Femur (tissue), 1 donor: ENCODE measurements at regions not wholly inside any gene's neighbourhood (a gene's known extent, or its start where the extent isn't known, plus 50 kb on each side); places are given as distances from the start of the nearest gene placed in this dataset.

Source experiments
- DNase-seq: peaks from one replicate; pipeline ENCODE4 v3.0.0-alpha.2; 2017

DNA sequence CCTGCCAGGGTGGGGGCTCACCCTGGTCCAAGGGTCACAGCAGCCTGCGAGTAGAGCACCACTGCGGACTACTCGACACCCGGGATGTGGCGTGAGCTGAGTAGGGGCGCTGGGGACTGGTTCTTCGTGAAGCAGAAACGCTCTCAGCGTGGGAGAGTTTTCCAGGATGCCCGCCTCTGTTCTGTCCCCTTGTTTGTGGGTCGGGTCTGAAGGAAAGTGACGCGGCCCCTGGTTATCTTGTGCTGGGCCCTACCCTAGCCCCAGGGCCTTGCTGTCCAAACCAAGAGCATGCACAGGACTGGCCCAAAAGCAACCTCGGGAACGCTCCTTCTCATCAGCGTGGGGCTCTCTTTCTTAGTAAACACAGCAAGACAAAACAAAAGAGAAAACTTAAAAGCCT lies 303.3 kb downstream of the IRF8 start:
- no peak for DNase-seq

DNA sequence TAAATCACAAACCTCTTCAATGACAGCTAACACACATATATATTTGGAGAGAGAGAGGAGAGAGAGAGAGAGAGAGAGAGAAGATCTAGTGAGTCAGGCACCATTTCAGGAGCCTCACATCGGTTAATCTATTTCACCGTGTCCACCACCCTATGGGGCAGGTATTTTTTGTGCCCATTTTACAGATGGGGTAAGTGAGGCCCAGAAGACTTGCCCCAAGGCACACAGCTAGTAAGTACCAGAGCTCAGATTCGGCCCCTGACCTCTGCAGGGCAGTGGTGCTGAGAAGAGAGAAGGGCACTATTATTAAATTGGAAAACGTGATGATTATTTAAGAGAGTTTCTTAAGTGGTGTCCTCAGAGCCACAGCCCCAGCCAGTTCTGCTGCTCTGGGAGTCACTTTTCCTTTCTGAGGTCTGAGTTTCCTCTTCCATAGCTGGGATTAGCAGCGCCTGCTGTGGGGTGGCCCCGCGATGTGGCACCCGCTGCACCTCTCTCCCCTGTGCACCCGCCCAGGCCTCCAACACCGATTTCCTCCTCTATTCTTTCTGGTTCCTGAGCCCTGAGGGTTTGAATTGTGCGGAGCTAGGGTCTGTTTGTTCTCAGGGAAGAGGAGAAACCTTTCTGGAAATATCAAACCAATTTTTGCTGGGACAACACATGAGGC lies 303.9 kb downstream of the IRF8 start:
- DNase-seq = no peak

DNA sequence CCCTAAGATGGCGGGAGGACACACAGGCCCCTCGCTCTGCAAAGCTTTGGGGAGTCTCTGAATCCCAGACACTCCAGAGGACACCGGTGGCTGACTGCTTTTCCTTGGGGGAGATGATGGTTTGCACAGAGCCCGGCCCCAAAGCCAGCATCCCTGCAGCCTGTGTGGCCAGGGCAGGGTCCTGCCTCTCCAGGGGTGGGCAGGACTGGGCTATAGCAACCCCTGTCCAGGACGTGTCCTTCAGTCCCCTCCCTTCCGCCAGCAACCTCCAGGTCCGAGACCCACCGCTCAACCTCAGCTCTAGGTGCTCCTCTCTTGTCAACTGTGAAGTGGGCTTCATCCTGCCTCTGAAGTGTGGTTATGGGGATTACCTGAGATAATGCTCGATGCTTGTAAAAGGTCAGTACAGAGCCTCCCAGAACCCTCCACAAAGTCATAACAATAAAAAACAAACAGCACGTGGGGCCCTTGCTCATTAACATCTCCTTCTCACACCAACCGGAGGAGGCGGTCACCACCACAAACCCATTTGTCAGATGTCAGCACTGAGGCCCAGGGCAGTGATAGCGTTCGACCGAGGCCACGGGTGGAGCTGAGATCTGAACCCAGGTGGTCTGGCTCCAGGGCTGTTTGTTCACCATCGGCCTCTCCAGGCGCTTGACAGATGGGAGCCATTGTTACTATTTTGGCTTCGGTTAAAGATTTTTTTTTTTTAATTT lies 304.8 kb downstream of the IRF8 start:
- no peak for DNase-seq

DNA sequence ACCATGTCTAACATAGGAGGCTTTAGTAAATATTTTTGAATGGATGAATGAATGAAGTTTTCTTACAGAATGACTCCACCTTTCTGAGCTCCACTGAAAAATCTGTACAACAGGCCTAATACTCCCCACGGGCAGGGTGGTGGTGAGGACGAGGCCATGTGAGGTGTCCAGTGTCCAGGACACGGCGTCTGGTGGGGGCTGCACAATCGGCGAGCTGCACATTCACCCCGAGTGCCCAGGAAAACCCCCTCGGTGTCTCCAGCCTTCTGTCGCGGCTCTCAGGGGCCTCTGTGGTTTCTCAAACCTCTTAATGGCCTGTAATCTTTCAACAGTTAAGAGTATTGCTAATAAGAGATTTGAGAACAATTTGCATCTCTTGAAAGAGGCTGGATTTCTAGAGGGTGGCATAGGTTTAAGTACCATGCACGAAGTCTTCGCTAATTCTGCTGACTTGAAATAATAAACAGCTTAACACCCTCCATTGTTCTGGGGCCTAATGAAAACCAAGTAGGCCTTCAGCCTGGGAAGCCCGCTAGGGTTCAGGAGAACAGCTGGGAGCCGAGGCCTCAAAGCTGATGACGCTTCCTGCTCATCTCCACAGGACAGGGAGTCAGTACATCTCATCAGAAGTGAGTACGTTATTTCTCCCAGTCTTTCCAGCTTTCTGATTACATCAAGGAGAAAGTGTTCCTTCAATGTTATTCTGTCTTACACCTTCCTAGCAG lies 304.6 kb upstream of the FOXF1 start:
- no peak for DNase-seq

DNA sequence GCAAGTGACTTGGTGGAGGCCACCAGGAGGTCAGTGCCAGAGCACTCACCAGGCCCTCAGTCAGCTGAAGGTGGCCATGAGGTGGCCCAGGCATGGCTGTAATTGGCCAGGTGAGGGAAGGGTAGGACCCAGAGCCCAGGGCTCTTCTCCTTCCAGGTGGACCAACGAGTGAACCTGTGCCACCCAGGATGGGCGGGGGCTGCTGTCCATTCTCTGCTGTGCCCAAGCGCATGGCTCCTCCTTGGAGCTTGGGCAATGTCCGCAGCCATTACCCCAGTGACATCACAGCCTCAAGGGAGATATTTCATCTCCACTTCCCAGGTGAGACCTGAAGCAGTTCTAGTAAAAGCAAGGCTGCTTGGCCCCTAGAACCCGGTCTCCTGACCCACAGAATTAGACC lies 303.0 kb upstream of the FOXF1 start:
- DNase-seq = no peak

DNA sequence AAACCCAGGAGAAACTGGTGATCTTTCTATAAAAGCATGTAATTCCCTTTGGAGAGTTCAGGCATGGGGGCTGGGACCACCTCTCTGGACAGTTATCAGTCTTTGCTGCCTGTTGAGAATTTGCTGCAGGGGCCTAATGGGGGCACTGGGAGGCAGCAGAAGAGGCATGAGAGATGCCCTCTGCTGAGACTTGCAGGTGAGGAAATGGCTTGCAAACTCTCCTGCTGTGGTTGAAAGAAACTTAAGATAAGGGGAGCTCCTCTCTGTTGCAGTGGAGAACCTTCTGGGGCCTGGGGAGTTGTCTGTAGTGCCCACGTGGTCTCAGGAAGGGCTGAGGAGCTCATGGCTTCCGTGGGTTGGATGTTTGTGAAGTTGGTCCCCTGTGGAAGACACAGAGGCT lies 301.1 kb upstream of the FOXF1 start:
- DNase-seq = no peak

DNA sequence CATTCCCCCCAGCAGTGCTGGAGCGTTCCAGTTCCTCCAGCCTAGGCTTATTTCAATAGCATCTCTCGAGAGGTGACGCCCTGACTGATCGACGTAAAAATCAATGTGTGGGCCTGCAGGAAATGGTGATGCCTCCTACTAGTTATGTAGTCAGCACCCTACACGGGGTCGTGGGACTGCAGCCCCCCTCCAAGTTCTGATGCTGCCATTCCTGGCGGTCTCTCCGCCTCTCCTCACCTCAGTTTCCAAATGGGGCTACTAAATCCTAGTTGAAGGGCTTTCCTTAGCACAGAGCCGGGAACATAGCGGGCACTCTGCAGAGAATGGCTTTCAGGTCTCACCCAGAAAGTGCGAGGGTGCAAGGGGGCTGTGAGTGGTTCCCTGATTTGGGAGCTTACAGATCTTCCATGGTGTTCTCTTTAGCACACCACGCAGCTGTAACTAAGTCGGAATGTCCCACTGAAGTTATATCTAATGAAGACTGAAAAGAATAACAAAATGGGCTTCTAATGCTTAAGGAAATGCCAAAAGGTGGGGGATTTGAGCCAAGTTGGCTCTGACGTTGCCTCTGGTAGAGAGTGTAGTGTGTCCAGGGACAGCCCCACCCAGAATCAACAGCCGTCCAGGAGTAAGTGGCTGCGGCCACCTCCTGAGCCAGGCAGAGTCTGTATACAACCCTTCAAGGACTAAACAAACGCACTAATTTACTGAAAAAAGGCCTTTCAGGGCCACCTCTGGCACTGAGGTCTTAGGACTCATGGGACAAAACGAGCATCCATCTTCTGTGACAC lies 299.7 kb upstream of the FOXF1 start:
- no peak for DNase-seq

DNA sequence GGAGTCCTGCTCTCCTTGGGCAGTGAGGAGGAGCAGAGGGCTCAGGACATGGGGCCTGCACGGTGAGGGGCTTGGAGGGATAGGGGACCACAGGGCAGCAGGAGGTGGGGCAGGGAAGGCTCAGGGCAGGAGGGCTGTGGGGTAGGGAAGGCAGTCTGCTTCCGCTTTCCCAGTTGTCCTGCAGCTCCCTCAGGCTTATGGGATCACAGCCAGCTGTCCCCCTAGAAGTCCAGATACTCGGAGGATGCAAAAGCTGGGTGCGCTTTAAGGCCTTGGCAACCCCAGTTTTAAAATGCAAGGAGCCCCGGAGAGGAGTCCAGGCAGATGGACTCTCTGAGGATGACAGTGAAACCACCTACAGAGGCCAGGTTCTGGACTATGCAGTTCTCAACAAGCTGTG lies 299.1 kb upstream of the FOXF1 start:
- no peak for DNase-seq

DNA sequence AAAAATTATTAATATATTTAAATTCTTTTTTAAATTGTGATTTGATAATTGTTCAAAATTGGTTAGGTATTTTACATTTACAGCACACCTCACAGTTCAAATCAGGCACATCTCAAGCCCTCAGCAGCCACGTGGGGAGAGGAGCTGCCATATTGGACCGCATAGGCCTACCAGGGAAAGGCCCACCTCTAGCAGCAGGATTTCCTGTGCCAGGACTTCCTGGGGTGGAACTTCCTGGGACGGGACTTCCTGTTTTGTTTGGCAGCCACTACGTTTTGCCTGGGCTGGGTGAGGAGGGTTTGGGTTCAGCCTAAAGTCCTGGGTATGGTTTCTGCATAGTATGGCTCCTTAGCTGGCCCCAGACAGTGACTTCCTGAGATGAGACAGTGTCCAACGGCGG lies 298.5 kb upstream of the FOXF1 start:
- DNase-seq = no peak

DNA sequence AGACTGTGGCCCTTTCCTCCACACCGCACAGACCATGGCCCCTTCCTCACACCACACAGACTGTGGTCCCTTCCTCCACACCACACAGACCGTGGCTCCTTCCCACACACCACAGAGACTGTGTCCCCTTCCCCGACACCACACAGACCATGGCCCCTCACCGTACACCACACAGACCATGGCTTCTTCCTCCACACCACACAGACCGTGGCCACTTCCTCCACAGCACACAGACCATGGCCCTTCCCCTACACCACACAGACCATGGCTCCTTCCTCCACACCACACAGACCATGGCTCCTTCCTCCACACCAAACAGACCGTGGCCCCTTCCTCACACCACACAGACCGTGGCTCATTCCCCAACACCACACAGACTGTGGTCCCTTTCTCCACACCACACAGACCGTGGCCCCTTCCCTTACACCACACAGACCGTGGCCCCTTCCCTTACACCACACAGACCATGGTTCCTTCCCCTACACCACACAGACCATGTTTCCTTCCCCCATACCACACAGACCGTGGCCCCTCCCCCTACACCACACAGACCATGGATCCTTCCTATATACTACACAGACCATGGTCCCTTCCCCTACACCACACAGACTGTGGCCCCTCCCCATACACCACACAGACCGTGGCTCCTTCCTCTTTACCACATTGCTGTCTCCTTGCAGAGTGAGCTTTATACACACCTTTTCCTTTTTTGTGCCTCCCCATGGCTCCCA lies 297.5 kb upstream of the FOXF1 start:
- DNase-seq = no peak

DNA sequence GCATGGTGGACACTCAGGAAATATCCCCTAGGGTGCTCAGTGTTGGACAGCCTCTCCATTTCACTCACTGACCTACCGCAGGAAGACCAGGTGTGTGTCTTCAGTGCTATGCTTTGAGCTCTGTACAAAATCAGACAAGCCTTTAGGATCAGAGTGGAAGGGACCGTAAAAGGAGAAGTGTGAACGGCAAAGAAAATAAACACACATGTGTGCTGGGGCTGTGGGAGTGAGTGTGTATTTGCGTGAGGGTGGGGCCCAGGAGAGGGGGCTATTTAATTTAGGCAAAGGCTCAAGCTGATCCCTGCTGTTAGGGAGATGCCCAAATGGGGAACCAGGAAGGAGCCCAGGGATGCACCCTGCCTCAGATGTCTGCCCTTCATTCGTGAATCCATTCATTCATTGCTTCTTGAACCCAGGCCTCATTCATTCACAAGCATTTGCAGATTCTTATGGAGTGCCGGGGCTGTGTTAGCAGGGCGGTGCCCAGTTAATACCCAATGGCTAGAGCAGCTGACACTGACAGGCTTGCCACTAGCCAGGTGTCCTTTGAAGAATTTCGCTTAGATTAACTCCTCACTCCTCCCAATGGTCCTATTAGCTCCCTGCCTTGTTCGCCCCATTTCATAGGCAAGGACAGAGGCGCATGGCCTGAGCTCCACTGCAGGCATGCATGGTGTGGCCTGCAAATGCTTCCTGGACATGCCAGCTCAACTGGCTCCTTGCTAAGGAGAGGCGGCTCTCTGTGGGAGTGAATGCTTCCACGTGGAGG lies 296.7 kb upstream of the FOXF1 start:
- no peak for DNase-seq

DNA sequence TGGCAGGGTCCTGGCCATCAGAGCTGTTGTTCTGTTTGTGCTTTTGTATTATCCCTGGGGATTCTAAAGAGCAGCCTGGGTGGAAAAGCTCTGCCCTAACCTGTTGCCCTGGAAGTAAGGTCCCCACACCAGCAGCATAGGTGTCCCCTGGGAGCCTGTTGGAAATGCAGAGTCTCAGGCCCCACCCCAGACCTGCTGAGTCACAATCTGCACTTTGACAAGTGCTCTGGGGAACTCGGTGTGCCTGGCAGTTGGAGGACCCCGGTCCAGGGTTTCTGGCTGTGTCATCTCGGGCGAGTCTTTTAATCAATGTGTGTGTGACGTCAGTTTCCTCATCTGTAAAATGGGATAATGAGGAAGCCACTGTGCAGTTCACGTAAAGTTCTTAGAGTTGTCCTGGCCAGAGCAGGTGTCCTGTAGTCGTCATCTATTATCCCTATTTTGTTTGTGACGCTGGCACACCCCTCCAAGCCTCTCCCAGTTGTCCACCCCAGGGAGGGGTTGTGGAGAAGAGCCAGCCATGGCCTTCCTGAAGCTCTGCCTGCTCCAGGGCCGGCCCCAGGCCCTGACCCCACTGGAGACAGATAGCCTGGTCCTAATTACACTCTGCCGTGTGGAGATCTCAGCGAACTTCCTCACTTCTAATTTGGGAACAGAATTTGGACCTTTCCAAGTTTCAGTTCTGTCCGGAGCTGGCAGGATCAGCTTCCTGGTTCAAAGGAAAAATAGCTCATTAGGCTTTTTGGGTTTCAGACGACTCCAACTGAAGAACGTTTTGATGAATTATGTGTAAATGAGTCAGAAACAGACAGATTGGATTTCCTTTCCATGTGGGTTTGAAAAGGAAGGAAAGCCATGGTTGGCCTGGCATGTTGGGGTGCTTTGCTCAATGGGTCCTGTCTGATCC lies 295.7 kb upstream of the FOXF1 start:
- DNase-seq = no peak

DNA sequence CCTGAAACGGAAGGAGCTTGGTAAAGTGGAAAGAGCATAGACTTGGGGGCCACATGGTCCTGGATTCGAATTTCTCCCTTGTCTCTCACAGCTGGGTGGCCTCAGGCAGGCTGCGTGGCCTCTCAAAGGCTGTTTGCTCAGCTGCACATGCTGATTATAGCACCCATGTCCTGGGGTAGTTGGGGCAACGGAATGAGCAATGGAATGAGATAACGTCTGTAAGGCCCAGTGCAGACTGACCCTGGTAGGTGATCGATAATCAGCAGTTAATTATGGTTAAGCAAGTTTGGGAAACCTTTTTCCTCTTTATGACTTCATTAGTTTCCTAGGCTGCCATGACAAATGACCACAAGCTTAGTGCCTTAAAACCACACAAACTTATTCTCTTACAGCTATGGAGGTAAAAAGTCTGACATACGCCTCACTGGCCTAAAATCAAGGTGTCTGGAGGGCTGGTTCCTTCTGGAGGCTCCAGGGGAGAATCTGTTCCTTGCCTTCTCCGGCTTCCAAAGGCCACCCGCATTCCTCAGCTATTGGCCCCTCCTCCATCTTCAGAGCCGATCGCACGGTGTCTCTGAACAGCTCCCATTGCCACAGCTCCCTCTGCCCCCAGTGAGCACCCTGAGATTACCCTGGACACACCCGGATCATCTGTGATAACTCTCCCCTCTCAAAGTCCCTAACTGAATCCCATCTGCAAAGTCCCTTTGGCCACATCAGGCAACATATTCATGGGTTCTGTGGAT lies 294.9 kb upstream of the FOXF1 start:
- DNase-seq = no peak

DNA sequence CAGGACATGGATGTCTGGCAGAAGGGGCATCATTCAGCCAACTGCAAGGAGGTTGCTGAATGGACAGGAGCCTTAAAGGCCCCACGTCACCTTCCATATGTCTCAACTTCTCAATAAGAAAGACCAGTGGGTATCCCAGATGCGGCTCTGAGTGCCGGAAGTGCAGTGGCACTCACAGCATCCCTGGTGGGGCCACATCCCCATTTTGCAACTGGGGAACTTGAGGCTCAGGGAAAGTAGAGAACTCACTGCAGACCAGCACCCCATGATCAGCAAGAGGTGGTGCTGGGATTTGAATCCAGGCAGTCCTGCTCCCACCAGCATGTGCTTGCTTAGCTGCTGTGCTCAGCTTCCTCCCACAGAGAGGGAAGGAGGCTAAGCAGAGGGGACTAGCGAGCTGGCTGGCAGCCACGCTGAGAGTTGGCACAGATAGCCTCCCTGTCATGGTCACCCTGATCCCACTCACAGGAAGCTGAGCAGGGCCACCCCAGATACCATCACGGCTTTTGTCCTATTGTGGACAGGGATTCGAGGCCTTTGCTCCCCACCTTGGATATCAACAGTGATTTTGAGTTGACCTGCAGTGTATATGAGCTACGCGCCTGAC lies 294.2 kb upstream of the FOXF1 start:
- DNase-seq = no peak

DNA sequence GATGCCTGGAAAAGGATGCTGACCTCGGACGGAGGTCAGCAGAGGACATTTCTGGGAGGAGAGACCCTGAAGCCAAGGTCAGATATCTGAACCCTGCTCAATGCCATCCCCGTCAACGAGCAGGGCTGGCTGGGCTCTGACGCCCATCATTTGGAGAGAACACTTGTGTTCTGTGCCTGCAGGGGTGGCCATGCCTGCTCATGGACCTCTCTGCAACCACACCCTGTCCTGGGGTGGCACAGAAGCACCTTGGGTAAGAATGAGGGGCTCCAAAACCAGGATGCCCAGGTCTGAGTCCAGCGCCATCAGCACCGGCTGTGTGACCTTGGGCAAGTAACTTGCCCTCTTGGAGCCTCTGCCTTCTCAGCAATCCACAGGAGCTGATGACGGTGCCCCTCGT lies 293.7 kb upstream of the FOXF1 start:
- no peak for DNase-seq

DNA sequence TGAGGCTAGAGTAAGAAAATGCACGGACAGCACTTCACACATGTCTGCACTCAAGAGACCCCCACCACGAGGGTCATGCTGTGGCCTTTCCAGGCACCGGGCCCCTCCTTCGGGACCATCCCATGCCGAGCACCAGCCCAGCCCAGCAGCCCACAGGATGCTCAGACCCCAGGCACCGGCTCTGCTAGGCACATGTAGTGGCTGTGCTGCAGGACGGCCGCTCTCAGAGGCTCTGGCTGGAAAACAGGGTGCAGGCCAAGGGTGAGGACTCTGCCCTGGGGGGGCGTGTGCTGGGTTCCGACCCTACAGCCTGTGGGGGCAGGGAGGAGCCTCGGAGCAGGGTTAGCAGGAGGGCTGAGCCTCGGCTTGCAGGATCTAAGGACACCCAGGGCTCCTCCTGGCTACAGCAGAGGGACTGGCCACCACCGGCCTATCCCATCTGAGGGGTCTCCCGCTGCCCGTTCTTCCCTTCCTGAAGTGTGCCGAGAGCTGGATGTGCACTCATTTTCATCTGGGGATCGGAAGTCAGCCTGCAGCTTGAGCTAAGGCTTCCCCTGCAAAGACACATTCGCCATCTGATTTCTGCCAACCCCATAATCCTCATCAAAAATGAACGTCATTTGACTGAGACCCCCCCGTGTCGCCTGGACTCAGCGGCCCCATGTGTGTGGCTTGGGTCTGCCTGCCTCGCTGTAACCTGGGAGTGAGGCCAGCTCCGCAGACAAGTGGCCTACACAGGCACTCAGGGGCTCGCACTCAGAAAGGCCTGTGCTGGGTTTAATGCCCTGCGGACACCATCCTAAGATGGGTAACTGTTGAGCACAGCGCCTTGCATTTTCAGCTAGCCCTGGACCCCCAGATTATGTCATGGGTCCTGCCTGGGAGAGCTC lies 293.1 kb upstream of the FOXF1 start:
- no peak for DNase-seq

DNA sequence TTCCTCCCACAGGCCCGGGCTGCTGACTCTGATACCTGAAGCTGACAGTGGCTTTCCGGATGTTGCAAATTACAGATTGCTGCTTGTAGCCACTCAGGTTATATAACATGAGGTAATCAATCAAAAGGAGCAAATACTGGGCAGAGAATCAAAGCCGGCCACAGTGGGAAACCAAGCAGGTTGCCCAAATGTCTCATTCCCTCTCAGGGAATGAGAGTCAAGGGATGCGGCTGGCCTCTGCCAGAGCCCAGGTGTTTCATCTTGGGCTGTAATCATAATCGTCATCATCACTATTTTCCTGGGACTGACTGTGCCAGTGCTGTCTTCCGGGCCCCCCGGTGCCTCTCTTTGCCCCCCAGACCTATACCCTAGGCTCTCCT lies 292.4 kb upstream of the FOXF1 start:
- DNase-seq = no peak

DNA sequence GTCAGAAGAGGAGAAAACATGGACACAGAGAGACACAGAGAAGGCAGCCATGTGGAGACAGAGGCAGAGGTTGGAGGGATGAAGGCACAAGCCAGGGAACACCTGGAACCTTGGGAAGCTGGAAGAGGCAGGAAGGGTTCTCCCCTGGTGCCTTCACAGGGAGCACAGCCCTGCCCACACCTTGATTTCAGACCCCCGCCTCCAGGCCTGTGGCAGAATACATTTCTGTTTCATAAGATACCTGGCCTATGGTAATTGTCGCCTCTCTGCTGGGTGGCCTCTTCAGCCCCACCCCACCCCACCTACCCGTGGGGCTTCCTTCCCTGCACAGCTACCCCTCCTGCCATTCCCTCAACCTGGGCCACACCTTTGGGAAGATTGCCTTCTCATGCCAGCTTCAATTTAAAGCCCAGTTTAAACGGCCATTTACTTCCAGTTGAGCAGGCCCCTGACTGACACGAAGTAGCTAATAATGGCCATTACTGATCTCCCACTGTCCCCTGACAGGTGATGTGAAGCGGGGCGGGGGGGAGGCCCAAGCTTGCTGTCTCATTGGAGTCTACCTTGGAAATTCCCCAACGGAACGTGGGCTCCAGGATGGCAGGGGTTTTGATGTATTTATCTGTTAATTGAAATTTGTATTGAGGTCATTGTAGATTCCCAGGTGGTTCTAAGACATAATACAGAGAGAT lies 291.7 kb upstream of the FOXF1 start:
- DNase-seq = no peak
